CD4-positive, alpha-beta T cell (primary cell): ENCODE measurements at regions not wholly inside any gene's neighbourhood (a gene's known extent, or its start where the extent isn't known, plus 50 kb on each side); places are given as distances from the start of the nearest gene placed in this dataset.

Experiments
- ATAC-seq: fragments of 200-7000 bp; cut with Tn5 transposase; one replicate; pipeline ENCODE4 v1.10.0; 2022; ENCODE audit warnings: mild to moderate bottlenecking; ENCODE audit not compliant: poor library complexity
- CTCF ChIA-PET: fragments of 350-600 bp; sonication (Branson Sonifier 250); formaldehyde crosslinking; loops from one replicate; lab custom pipeline; 2021; ENCODE audit warnings: antibody characterized with exemption, inconsistent platforms; lab: Charles Lee
- POLR2A ChIA-PET: fragments of 350-600 bp; sonication (Branson Sonifier 250); formaldehyde crosslinking; loops from one replicate; lab custom pipeline; 2021; ENCODE audit warnings: antibody characterized with exemption, inconsistent platforms; lab: Charles Lee
- DNase-seq, 14 experiments: peaks; one replicate each; pipeline ENCODE4 v3.0.0-alpha.2; 2013 to 2020; ENCODE audit warnings: mixed read lengths in 2 of 14
- H3K27ac ChIP-seq, 2 donors: one replicate each; pipeline versions ENCODE4 v1.5.1 to v1.7.0; 2013; ENCODE audit warnings: low read length in 2 of 2, low read depth in 1 of 2, mild to moderate bottlenecking in 1 of 2
- H3K27me3 ChIP-seq, 2 experiments: 1 replicate in 1 of 2; 2 replicates in 1 of 2; pipeline versions ENCODE4 v1.6.1 to v1.7.0; 2013; ENCODE audit warnings: low read length in 2 of 2, control low read depth in 1 of 2, mild to moderate bottlenecking in 1 of 2, moderate library complexity in 1 of 2; ENCODE audit not compliant: insufficient read depth in 2 of 2, control insufficient read depth in 1 of 2
- H3K36me3 ChIP-seq: one replicate; pipeline ENCODE4 v1.6.1; 2013; ENCODE audit warnings: low read length, control low read depth; ENCODE audit not compliant: insufficient read depth
- H3K4me1 ChIP-seq: one replicate; pipeline ENCODE4 v1.6.1; 2013; ENCODE audit warnings: low read length, control low read depth; ENCODE audit not compliant: insufficient read depth
- H3K4me3 ChIP-seq: one replicate; pipeline ENCODE4 v1.5.1; 2013; ENCODE audit warnings: mild to moderate bottlenecking, low read length, moderate library complexity
- H3K9me3 ChIP-seq, 2 experiments: 1 replicate in 1 of 2; 2 replicates in 1 of 2; pipeline versions ENCODE4 v1.6.1 to v1.7.0; 2013; ENCODE audit warnings: low read length in 2 of 2, mild to moderate bottlenecking in 2 of 2, control low read depth in 1 of 2, moderate library complexity in 1 of 2; ENCODE audit not compliant: control insufficient read depth in 1 of 2, insufficient read depth in 1 of 2
- H3K27ac Mint-ChIP-seq: one replicate; pipeline ENCODE4 v1.8.0; 2020; ENCODE audit warnings: mixed read lengths
- H3K27me3 Mint-ChIP-seq: one replicate; pipeline ENCODE4 v1.8.0; 2021; ENCODE audit warnings: mixed read lengths
- H3K36me3 Mint-ChIP-seq: one replicate; pipeline ENCODE4 v1.8.0; 2021; ENCODE audit warnings: low read depth, mixed read lengths
- H3K4me1 Mint-ChIP-seq: one replicate; pipeline ENCODE4 v1.8.0; 2021; ENCODE audit warnings: low read depth, mixed read lengths
- H3K4me3 Mint-ChIP-seq: one replicate; pipeline ENCODE4 v1.8.0; 2020; ENCODE audit warnings: mild to moderate bottlenecking, mixed read lengths
- H3K9me3 Mint-ChIP-seq: one replicate; pipeline ENCODE4 v1.8.0; 2020; ENCODE audit warnings: mixed read lengths
- intact Hi-C, 2 experiments: fragments of 100-400 bp; cut with DNase I in 1 of 2; cut with micrococcal nuclease in 1 of 2; formaldehyde crosslinking; loops; one replicate each; pipeline versions ENCODE4 v1.15.1 to v1.9.0; 2023 to 2025; cut with DNase I, micrococcal nuclease
- TF ChIP-seq, protein P1 (sequence below): fragments of 200-600 bp; IDR thresholded peaks from one replicate; pipeline ENCODE4 v1.8.0; 2022; ENCODE audit warnings: antibody characterized with exemption, mild to moderate bottlenecking

DNA sequence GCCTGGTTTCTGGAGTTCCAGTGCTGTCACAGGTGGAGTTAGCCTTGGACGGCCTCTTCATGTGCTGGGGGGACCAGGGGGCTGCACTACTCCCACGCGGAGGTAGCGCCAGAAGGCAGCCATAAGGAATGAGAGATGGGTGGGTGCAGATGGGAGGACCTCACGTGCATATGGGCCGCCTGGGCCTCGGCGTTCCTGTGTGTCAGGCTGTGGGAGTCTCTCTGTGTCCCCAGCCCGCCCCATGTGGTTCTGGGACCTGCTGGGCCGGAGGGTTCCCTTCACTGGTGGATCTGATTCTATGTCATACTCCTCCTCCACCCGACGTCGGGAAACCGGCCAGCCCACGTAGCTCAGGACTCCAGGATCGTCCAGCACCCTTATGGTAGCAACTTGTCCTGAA lies 149.0 kb upstream of the SOX1 start:
- H3K27ac Mint-ChIP-seq = no peak overlapping the region
- no peaks in the 10 kb centered on the region for H3K4me1 Mint-ChIP-seq
- intact Hi-C loops = no loop called here
- POLR2A ChIA-PET = no interaction called here
- no peaks in the 10 kb centered on the region for H3K36me3 ChIP-seq
- H3K4me3 ChIP-seq = no peak overlapping the region
- peaks cover 19% of the 10 kb centered on the region for H3K27me3 Mint-ChIP-seq
- TF ChIP-seq, protein P1, sequence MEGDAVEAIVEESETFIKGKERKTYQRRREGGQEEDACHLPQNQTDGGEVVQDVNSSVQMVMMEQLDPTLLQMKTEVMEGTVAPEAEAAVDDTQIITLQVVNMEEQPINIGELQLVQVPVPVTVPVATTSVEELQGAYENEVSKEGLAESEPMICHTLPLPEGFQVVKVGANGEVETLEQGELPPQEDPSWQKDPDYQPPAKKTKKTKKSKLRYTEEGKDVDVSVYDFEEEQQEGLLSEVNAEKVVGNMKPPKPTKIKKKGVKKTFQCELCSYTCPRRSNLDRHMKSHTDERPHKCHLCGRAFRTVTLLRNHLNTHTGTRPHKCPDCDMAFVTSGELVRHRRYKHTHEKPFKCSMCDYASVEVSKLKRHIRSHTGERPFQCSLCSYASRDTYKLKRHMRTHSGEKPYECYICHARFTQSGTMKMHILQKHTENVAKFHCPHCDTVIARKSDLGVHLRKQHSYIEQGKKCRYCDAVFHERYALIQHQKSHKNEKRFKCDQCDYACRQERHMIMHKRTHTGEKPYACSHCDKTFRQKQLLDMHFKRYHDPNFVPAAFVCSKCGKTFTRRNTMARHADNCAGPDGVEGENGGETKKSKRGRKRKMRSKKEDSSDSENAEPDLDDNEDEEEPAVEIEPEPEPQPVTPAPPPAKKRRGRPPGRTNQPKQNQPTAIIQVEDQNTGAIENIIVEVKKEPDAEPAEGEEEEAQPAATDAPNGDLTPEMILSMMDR = no peak
- H3K36me3 Mint-ChIP-seq = no peaks in the 10 kb centered on the region
- H3K4me1 ChIP-seq = no peaks in the 10 kb centered on the region
- CTCF ChIA-PET = no interaction called here
- H3K4me3 Mint-ChIP-seq = no peak overlapping the region
- no peak for ATAC-seq
- no peaks in the 10 kb centered on the region for H3K9me3 Mint-ChIP-seq
- no peak overlapping the region for H3K27ac ChIP-seq
- DNase-seq = no peak
- H3K9me3 ChIP-seq = peaks cover 0 to 6% of the 10 kb centered on the region in 2 experiments
- H3K27me3 ChIP-seq = no peaks in the 10 kb centered on the region

DNA sequence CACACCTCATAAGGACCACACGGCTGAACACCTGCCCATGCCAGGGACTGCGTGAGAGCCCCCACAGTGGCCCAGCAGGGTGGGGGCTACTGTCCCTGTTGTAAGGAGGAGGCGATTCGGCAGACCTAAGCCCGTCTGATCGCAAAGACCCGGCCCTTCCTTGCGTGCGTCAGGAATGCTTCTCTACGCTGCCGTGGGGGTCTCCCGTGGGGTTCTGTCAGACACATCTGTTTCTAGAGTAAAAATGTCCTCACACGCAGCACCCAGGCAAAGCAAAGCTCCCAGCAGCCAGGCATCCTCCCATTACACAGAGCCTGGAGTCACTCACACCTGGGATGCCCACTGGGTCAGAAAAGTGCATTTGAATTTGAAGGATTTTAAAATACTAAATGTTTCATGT lies 147.7 kb upstream of the SOX1 start:
- H3K4me3 ChIP-seq = no peak overlapping the region
- Mint-ChIP-seq H3K4me1 (no peaks in the 10 kb centered on the region), H3K27me3 (peaks cover 15% of the 10 kb centered on the region), H3K4me3 (no peak overlapping the region), H3K9me3 (no peaks in the 10 kb centered on the region), H3K27ac (no peak overlapping the region), H3K36me3 (no peaks in the 10 kb centered on the region)
- POLR2A ChIA-PET = no interaction called here
- H3K4me1 ChIP-seq = no peaks in the 10 kb centered on the region
- H3K36me3 ChIP-seq = no peaks in the 10 kb centered on the region
- CTCF ChIA-PET = no interaction called here
- peaks cover 0 to 6% of the 10 kb centered on the region in 2 experiments for H3K9me3 ChIP-seq
- TF ChIP-seq, protein P1 = no peak
- DNase-seq = no peak
- intact Hi-C loops = no loop called here
- H3K27me3 ChIP-seq = no peaks in the 10 kb centered on the region
- no peak for ATAC-seq
- no peak overlapping the region for H3K27ac ChIP-seq

DNA sequence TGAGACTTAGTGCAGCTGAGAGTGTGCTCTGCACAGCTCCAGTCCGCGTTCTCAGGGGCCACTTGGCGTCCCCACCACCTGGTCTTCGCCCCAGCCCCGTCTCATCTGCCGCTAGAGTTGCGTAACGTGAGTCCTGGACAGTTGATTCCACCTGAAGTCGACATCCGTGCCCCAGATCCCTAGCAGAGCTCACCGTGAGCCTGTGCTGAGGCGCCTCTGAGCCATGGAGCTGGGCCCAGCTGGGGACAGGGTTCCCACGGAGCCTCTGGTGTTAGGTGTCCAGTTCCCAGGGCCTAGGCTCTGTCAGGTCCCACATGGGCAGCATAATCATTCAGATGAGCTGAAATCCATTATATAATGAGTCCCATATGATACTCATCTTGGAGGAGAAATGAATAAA lies 147.1 kb upstream of the SOX1 start:
- DNase-seq = no peak
- ChIA-PET CTCF (no interaction called here), POLR2A (no interaction called here)
- no peak for ATAC-seq
- H3K27ac Mint-ChIP-seq = no peak overlapping the region
- no peaks in the 10 kb centered on the region for H3K4me1 ChIP-seq
- no peaks in the 10 kb centered on the region for H3K9me3 Mint-ChIP-seq
- no peak overlapping the region for H3K4me3 Mint-ChIP-seq
- H3K9me3 ChIP-seq = peaks cover 0 to 5% of the 10 kb centered on the region in 2 experiments
- no peaks in the 10 kb centered on the region for H3K4me1 Mint-ChIP-seq
- H3K36me3 ChIP-seq = no peaks in the 10 kb centered on the region
- H3K27me3 ChIP-seq = no peaks in the 10 kb centered on the region
- TF ChIP-seq, protein P1 = no peak
- H3K36me3 Mint-ChIP-seq = no peaks in the 10 kb centered on the region
- intact Hi-C loops = no loop called here
- peaks cover 15% of the 10 kb centered on the region for H3K27me3 Mint-ChIP-seq
- no peak overlapping the region for H3K4me3 ChIP-seq
- no peak overlapping the region for H3K27ac ChIP-seq
